Brain microvascular endothelial cell (primary cell): ENCODE measurements at regions not wholly inside any gene's neighbourhood (a gene's known extent, or its start where the extent isn't known, plus 50 kb on each side); places are given as distances from the start of the nearest gene placed in this dataset.

Experiments
- DNase-seq: peaks from one replicate; pipeline ENCODE4 v3.0.0-alpha.2; 2020
- H3K27ac ChIP-seq: fragments of 250-450 bp; sonication (Bioruptor Pico); 2 replicates; pipeline ENCODE4 v1.5.1; 2020; ENCODE audit warnings: mild to moderate bottlenecking, moderate library complexity
- H3K27me3 ChIP-seq: fragments of 250-450 bp; sonication (Bioruptor Pico); replicated peaks from 2 replicates; pipeline ENCODE4 v1.5.1; 2020; ENCODE audit warnings: mild to moderate bottlenecking
- H3K36me3 ChIP-seq: fragments of 250-450 bp; sonication (Bioruptor Pico); replicated peaks from 2 replicates; pipeline ENCODE4 v1.5.1; 2020; ENCODE audit warnings: mild to moderate bottlenecking
- H3K4me3 ChIP-seq: 2 replicates; pipeline ENCODE4 v1.5.1; 2011; ENCODE audit warnings: low read depth, mild to moderate bottlenecking, control low read depth, low read length, moderate library complexity
- CTCF ChIP-seq: IDR thresholded peaks from 2 replicates; pipeline ENCODE4 v1.5.1; 2011; ENCODE audit warnings: low read depth, mild to moderate bottlenecking, moderate library complexity, low read length, control low read depth, inconsistent platforms; ENCODE audit errors: missing control alignments
- in situ Hi-C: cut with HindIII; loops from 2 replicates; pipeline ENCODE4 v1.10.0; 2017; ENCODE audit warnings: low sequenced_read_pairs, low pct_ligation_motif_present

DNA sequence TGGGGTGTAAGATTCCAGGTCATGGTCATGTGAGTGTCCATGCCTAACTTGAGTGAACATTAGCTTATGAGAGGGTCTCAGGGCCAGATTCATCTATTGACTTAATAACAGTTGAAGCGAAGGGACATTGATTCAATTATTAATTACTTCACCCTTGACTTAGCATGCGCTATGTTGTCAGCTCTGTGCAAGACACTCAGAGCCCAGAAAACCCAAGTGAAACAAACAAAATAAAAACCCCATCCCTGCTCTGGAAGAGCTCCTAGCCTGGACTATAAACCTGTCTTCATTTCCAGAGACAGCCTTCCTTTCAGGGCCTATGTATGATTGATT, 66.0 kb upstream of the TNS3 start:
- Histone ChIP-seq H3K36me3 (no peaks in the 10 kb centered on the region), H3K27ac (peak overlapping the region; percentile 75), H3K4me3 (no peak overlapping the region), H3K27me3 (no peaks in the 10 kb centered on the region)
- DNase-seq: no peak
- in situ Hi-C loops: no loop called here
- TF ChIP-seq CTCF: no peak

GRCh38 chr7:47647181-47647917, 65.4 kb upstream of the TNS3 start:
- no peak for DNase-seq
- H3K27ac ChIP-seq: peak overlapping the region; percentile 75
- H3K27me3 ChIP-seq: no peaks in the 10 kb centered on the region
- no peak for TF ChIP-seq CTCF
- H3K36me3 ChIP-seq: no peaks in the 10 kb centered on the region
- no peak overlapping the region for H3K4me3 ChIP-seq
- in situ Hi-C loops: no loop called here

GRCh38 chr7:47643716-47644400, 61.9 kb upstream of the TNS3 start:
- no peaks in the 10 kb centered on the region for H3K27me3 ChIP-seq
- no peak for DNase-seq
- no peak for TF ChIP-seq CTCF
- in situ Hi-C loops: no loop called here
- H3K27ac ChIP-seq: no peak overlapping the region
- H3K36me3 ChIP-seq: no peaks in the 10 kb centered on the region
- H3K4me3 ChIP-seq: no peak overlapping the region

- Histone ChIP-seq H3K36me3 (no peaks in the 10 kb centered on the region), H3K27me3 (no peaks in the 10 kb centered on the region), H3K27ac (no peak overlapping the region), H3K4me3 (no peak overlapping the region)
- no peak for TF ChIP-seq CTCF
- no peak for DNase-seq
- in situ Hi-C loops: no loop called here
Observed at GRCh38 chr7:47640265-47640664, 58.4 kb upstream of the TNS3 start.

- Histone ChIP-seq H3K4me3 (no peak overlapping the region), H3K27ac (no peak overlapping the region), H3K36me3 (no peaks in the 10 kb centered on the region), H3K27me3 (no peaks in the 10 kb centered on the region)
- in situ Hi-C loops: no loop called here
- no peak for DNase-seq
- no peak for TF ChIP-seq CTCF
Observed at GRCh38 chr7:47639495-47640110, 57.7 kb upstream of the TNS3 start.
